BE2C (cell line): ENCODE measurements at regions not wholly inside any gene's neighbourhood (a gene's known extent, or its start where the extent isn't known, plus 50 kb on each side); places are given as distances from the start of the nearest gene placed in this dataset.

Source experiments
- DNase-seq: peaks from one replicate; pipeline ENCODE4 v3.0.0-alpha.2; 2020
- H3K27me3 ChIP-seq: fragments of 250-450 bp; sonication (Bioruptor Pico); 2 replicates; pipeline ENCODE4 v1.5.1; 2020; ENCODE audit warnings: mild to moderate bottlenecking
- H3K36me3 ChIP-seq: fragments of 250-450 bp; sonication (Bioruptor Pico); 2 replicates; pipeline ENCODE4 v1.5.1; 2020; ENCODE audit warnings: mild to moderate bottlenecking
- H3K4me1 ChIP-seq: fragments of 250-450 bp; sonication (Bioruptor Pico); 2 replicates; pipeline ENCODE4 v1.5.1; 2020
- H3K4me3 ChIP-seq: 2 replicates; pipeline ENCODE4 v1.5.1; 2011; ENCODE audit warnings: low read depth, low read length
- H3K9me3 ChIP-seq: fragments of 250-450 bp; sonication (Bioruptor Pico); 2 replicates; pipeline ENCODE4 v1.5.1; 2020
- TF ChIP-seq, protein P1 (sequence below): IDR thresholded peaks from 2 replicates; pipeline ENCODE4 v1.5.1; 2012; ENCODE audit warnings: mild to moderate bottlenecking, low read depth, low read length

- DNase-seq: no peak
- Histone ChIP-seq H3K4me3 (no peak overlapping the region), H3K4me1 (no peaks in the 10 kb centered on the region), H3K36me3 (no peaks in the 10 kb centered on the region), H3K9me3 (no peaks in the 10 kb centered on the region), H3K27me3 (no peaks in the 10 kb centered on the region)
- TF ChIP-seq, protein P1, sequence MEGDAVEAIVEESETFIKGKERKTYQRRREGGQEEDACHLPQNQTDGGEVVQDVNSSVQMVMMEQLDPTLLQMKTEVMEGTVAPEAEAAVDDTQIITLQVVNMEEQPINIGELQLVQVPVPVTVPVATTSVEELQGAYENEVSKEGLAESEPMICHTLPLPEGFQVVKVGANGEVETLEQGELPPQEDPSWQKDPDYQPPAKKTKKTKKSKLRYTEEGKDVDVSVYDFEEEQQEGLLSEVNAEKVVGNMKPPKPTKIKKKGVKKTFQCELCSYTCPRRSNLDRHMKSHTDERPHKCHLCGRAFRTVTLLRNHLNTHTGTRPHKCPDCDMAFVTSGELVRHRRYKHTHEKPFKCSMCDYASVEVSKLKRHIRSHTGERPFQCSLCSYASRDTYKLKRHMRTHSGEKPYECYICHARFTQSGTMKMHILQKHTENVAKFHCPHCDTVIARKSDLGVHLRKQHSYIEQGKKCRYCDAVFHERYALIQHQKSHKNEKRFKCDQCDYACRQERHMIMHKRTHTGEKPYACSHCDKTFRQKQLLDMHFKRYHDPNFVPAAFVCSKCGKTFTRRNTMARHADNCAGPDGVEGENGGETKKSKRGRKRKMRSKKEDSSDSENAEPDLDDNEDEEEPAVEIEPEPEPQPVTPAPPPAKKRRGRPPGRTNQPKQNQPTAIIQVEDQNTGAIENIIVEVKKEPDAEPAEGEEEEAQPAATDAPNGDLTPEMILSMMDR: no peak
Observed at GRCh38 chr3:98259-98654, 98.3 kb upstream of the CHL1 start.

DNA sequence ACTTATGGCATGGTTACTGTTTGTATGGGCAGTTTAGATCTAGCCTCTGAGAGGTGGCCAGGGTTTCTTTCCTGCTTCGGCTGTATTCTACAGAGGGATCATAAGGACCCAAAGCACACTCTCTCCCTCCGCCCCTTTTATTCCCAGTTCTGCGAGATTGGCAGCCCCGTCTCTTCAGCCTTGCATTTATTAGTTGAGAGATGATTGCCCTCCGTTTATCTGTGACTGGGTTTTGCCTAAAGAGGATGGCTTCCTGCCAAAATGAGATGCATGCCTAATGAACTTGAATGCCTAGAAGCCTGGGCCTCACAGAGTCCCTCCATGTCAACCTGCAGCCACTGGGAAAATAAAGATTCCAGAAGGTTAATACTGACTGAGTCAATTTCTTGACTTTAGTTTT is 97.1 kb upstream of the CHL1 start:
- DNase-seq: peak; percentile 4

GRCh38 chr3:102484-102883 is 94.1 kb upstream of the CHL1 start:
- TF ChIP-seq, protein P1: no peak
- no peak overlapping the region for H3K4me3 ChIP-seq
- no peaks in the 10 kb centered on the region for H3K9me3 ChIP-seq
- no peaks in the 10 kb centered on the region for H3K4me1 ChIP-seq
- DNase-seq: no peak
- H3K36me3 ChIP-seq: no peaks in the 10 kb centered on the region
- no peaks in the 10 kb centered on the region for H3K27me3 ChIP-seq

More for the DNA sequence above, 97.1 kb upstream of the CHL1 start:
- Histone ChIP-seq H3K4me1 (no peaks in the 10 kb centered on the region), H3K27me3 (no peaks in the 10 kb centered on the region), H3K36me3 (no peaks in the 10 kb centered on the region), H3K4me3 (no peak overlapping the region), H3K9me3 (no peaks in the 10 kb centered on the region)
- TF ChIP-seq, protein P1: no peak

DNA sequence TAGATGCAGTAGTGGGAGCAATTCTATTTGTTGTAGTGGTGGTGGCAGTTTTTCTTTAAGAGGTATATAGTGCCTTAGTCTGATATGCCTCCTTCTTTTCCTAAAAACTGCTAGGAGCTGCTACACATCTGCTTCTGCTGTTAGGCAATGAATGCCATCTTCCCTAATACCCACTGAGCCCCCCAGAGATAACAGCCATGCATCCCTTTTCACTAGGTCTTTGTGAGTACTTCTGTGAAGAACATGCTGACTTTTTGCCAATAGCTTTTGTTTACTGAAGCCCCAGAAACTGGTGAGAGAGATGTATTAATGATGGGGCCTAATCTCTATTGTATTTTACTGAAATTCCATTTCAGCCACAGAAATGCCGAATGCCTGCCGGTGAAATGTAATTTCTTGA is 92.6 kb upstream of the CHL1 start:
- H3K4me3 ChIP-seq: no peak overlapping the region
- H3K36me3 ChIP-seq: no peaks in the 10 kb centered on the region
- H3K4me1 ChIP-seq: no peaks in the 10 kb centered on the region
- no peak for DNase-seq
- TF ChIP-seq, protein P1: no peak
- no peaks in the 10 kb centered on the region for H3K27me3 ChIP-seq
- H3K9me3 ChIP-seq: no peaks in the 10 kb centered on the region

- no peak overlapping the region for H3K4me3 ChIP-seq
- H3K27me3 ChIP-seq: no peaks in the 10 kb centered on the region
- no peak for DNase-seq
- TF ChIP-seq, protein P1: no peak
- H3K36me3 ChIP-seq: no peaks in the 10 kb centered on the region
- no peaks in the 10 kb centered on the region for H3K4me1 ChIP-seq
- H3K9me3 ChIP-seq: no peaks in the 10 kb centered on the region
Observed at GRCh38 chr3:105585-105984, 91.0 kb upstream of the CHL1 start.

DNA sequence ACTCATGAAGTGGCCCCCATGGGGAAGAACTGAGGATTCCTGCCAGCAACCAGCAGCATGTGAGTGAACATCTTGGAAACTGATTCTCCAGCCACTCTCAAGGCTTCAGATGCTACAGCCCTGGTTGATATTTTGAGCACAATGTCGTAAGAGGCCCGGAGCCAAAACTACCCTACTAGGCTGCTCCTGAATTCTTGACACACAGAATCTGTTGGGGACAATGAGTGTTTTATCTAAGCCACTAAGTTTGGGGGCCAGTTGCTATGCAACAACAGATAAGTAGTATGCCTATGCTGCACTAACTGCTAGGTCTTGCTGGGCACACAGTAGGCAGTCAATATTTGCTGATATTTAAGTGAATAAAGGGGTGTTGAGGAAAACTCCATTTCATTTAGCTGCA is 89.9 kb upstream of the CHL1 start:
- Histone ChIP-seq H3K9me3 (no peaks in the 10 kb centered on the region), H3K36me3 (no peaks in the 10 kb centered on the region), H3K27me3 (no peaks in the 10 kb centered on the region), H3K4me1 (no peaks in the 10 kb centered on the region), H3K4me3 (no peak overlapping the region)
- TF ChIP-seq, protein P1: no peak
- no peak for DNase-seq
